Ecto neural progenitor cell (in vitro differentiated cells): ENCODE measurements at regions not wholly inside any gene's neighbourhood (a gene's known extent, or its start where the extent isn't known, plus 50 kb on each side); places are given as distances from the start of the nearest gene placed in this dataset.

Source experiments
- DNase-seq: peaks from one replicate; pipeline ENCODE4 v3.0.0-alpha.2; 2018; ENCODE audit warnings: low spot score

- DNase-seq: no peak
Observed at GRCh38 chr3:22485954-22486353, 717.2 kb upstream of the UBE2E2 start.

- DNase-seq: no peak
Observed at GRCh38 chr3:22490747-22491146, 712.4 kb upstream of the UBE2E2 start.

GRCh38 chr3:22491344-22491743 lies 711.8 kb upstream of the UBE2E2 start:
- no peak for DNase-seq

- DNase-seq: no peak
Observed at GRCh38 chr3:22492342-22492741, 710.8 kb upstream of the UBE2E2 start.

GRCh38 chr3:22495241-22495640 lies 707.9 kb upstream of the UBE2E2 start:
- DNase-seq: no peak

- DNase-seq: no peak
Observed at GRCh38 chr3:22495791-22496190, 707.3 kb upstream of the UBE2E2 start.

- DNase-seq: no peak
Observed at GRCh38 chr3:22496641-22497040, 706.5 kb upstream of the UBE2E2 start.

- DNase-seq: no peak
Observed at GRCh38 chr3:22506871-22507270, 696.3 kb upstream of the UBE2E2 start.

GRCh38 chr3:22507709-22508108 lies 695.4 kb upstream of the UBE2E2 start:
- DNase-seq: no peak

GRCh38 chr3:22523925-22524324 lies 679.2 kb upstream of the UBE2E2 start:
- no peak for DNase-seq

- DNase-seq: no peak
Observed at GRCh38 chr3:22526266-22526837, 676.8 kb upstream of the UBE2E2 start.

GRCh38 chr3:22536541-22536940 lies 666.6 kb upstream of the UBE2E2 start:
- peak; percentile 47 for DNase-seq

- no peak for DNase-seq
Observed at GRCh38 chr3:22537560-22537959, 665.6 kb upstream of the UBE2E2 start.

- DNase-seq: no peak
Observed at GRCh38 chr3:22542311-22542710, 660.8 kb upstream of the UBE2E2 start.

GRCh38 chr3:22555753-22556435 lies 647.2 kb upstream of the UBE2E2 start:
- DNase-seq: no peak

GRCh38 chr3:22565393-22565792 lies 637.7 kb upstream of the UBE2E2 start:
- DNase-seq: no peak

- no peak for DNase-seq
Observed at GRCh38 chr3:22568285-22568684, 634.8 kb upstream of the UBE2E2 start.

- DNase-seq: no peak
Observed at GRCh38 chr3:22569570-22569969, 633.6 kb upstream of the UBE2E2 start.

GRCh38 chr3:22581007-22581406 lies 622.1 kb upstream of the UBE2E2 start:
- no peak for DNase-seq

GRCh38 chr3:22582266-22582665 lies 620.9 kb upstream of the UBE2E2 start:
- no peak for DNase-seq

- no peak for DNase-seq
Observed at GRCh38 chr3:22585504-22585903, 617.6 kb upstream of the UBE2E2 start.

GRCh38 chr3:22585911-22586310 lies 617.2 kb upstream of the UBE2E2 start:
- DNase-seq: no peak

- DNase-seq: no peak
Observed at GRCh38 chr3:22587446-22587845, 615.7 kb upstream of the UBE2E2 start.

GRCh38 chr3:22593638-22594037 lies 609.5 kb upstream of the UBE2E2 start:
- no peak for DNase-seq
